22Rv1 (cell line): ENCODE measurements at regions not wholly inside any gene's neighbourhood (a gene's known extent, or its start where the extent isn't known, plus 50 kb on each side); places are given as distances from the start of the nearest gene placed in this dataset.

Experiments used
- CTCF ChIP-seq: fragments of 450-650 bp; IDR thresholded peaks from 2 replicates; pipeline ENCODE4 v1.5.1; 2017; ENCODE audit warnings: mild to moderate bottlenecking
- ZFX ChIP-seq: fragments of 450-650 bp; IDR thresholded peaks from 2 replicates; pipeline ENCODE4 v1.6.1; 2017; ENCODE audit warnings: antibody characterized with exemption, borderline replicate concordance

DNA sequence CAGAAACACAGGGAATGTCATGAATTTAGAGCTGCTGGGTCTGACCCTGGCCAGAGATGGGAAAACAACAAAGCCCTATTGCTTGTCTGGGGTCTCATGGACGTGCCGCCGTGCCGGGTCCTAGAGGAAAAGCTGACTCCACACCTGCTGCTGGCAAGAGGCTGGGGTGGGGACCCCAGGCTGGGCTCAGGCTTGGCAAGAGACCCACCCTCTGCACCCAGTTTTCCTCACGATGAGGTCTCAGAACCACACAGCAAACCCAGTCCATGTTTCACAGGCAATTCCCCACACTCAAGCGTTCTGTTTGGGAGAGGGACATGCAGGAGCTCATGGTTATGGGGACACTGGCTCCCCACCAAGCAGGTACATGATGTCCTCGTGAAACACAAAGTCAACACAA, 367.3 kb upstream of the SALL3 start:
- TF ChIP-seq CTCF (no peak), ZFX (no peak)
